GM06990 (cell line): ENCODE measurements at regions not wholly inside any gene's neighbourhood (a gene's known extent, or its start where the extent isn't known, plus 50 kb on each side); places are given as distances from the start of the nearest gene placed in this dataset.

ENCODE experiments used
- DNase-seq: peaks from one replicate; pipeline ENCODE4 v3.0.0-alpha.2; 2011; ENCODE audit not compliant: insufficient read length; ENCODE audit errors: extremely low read depth
- H3K27me3 ChIP-seq: replicated peaks from 2 replicates; pipeline ENCODE4 v1.6.0; 2011; ENCODE audit warnings: low read length; ENCODE audit not compliant: control insufficient read depth, insufficient read depth
- H3K36me3 ChIP-seq: 2 replicates; pipeline ENCODE4 v1.5.1; 2011; ENCODE audit warnings: low read length; ENCODE audit not compliant: control insufficient read depth, insufficient read depth
- H3K4me3 ChIP-seq: replicated peaks from 2 replicates; pipeline ENCODE4 v1.5.1; 2011; ENCODE audit warnings: low read depth, mild to moderate bottlenecking, control low read depth, low read length
- CTCF ChIP-seq: IDR thresholded peaks from 2 replicates; pipeline ENCODE4 v1.5.1; 2011; ENCODE audit warnings: low read length, control low read depth, mild to moderate bottlenecking, inconsistent platforms; ENCODE audit not compliant: insufficient read depth, poor library complexity, severe bottlenecking

- Histone ChIP-seq H3K4me3 (no peak overlapping the region), H3K27me3 (no peaks in the 10 kb centered on the region), H3K36me3 (no peaks in the 10 kb centered on the region)
- no peak for TF ChIP-seq CTCF
- no peak for DNase-seq
Measured at GRCh38 chr1:184906761-184907160, 67.5 kb downstream of the NIBAN1 start.

GRCh38 chr1:184905601-184906322, 68.5 kb downstream of the NIBAN1 start:
- DNase-seq = no peak
- Histone ChIP-seq H3K4me3 (no peak overlapping the region), H3K27me3 (no peaks in the 10 kb centered on the region), H3K36me3 (no peaks in the 10 kb centered on the region)
- no peak for TF ChIP-seq CTCF

GRCh38 chr1:184903111-184903692, 71.1 kb downstream of the NIBAN1 start:
- Histone ChIP-seq H3K36me3 (no peaks in the 10 kb centered on the region), H3K4me3 (no peak overlapping the region), H3K27me3 (no peaks in the 10 kb centered on the region)
- no peak for TF ChIP-seq CTCF
- DNase-seq = no peak

- Histone ChIP-seq H3K27me3 (no peaks in the 10 kb centered on the region), H3K4me3 (no peak overlapping the region), H3K36me3 (peaks cover 3% of the 10 kb centered on the region)
- no peak for TF ChIP-seq CTCF
- DNase-seq = no peak
Measured at GRCh38 chr1:184900507-184900906, 73.8 kb downstream of the NIBAN1 start.

- TF ChIP-seq CTCF = no peak
- no peak for DNase-seq
- Histone ChIP-seq H3K36me3 (peaks cover 3% of the 10 kb centered on the region), H3K27me3 (no peaks in the 10 kb centered on the region), H3K4me3 (no peak overlapping the region)
Measured at GRCh38 chr1:184896000-184896399, 78.3 kb downstream of the NIBAN1 start.
